ENCODE measurements at regions not wholly inside any gene's neighbourhood (a gene's known extent, or its start where the extent isn't known, plus 50 kb on each side); places are given as distances from the start of the nearest gene placed in this dataset.

DNA sequence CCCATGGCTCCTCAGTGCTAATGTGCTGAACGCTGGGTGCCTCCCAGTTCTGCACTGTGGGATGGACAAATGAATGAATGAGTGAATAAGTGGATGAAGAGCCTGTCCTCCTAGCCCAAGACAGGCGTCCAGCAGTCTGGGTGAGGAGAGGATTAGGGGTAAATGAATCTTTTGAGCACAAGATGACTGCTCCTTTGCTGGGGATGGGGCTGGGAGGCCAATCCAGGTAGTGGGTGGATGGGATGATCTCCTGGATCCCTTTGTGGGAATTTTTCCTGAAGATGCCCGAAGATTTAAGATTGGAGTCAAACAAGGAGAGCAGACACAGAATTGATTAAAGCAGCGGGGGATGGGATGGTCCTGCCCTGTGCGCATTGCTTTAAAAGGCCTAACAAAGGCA is 65.3 kb upstream of the MLN start:
- no peak for TF ChIP-seq CTCF (IDR thresholded peaks at IDR 0.05; ENCODE audit: low read depth, low read length, poor library complexity, severe bottlenecking)
- no peak for TF ChIP-seq EZH2phosphoT487 (IDR thresholded peaks at IDR 0.05; ENCODE audit: borderline replicate concordance, low read length)
